ENCODE measurements at regions not wholly inside any gene's neighbourhood (a gene's known extent, or its start where the extent isn't known, plus 50 kb on each side); places are given as distances from the start of the nearest gene placed in this dataset.

GRCh38 chr7:125316466-125316865 lies 386.8 kb upstream of the POT1 start:
- H4K20me1 ChIP-seq (ENCODE audit: control insufficient read depth, extremely low read depth, insufficient read depth, low read length) = no peaks in the 10 kb centered on the region
- dilution Hi-C loops (cut with MboI; ENCODE audit: extremely low pct_ligation_motif_present, low sequenced_read_pairs) = no loop called here
- H3K36me3 ChIP-seq (ENCODE audit: control insufficient read depth in 2 of 2, extremely low read depth in 1 of 2, insufficient read depth in 2 of 2, low read length in 2 of 2) = no peaks in the 10 kb centered on the region
- no peaks in the 10 kb centered on the region for H3K9me1 ChIP-seq (ENCODE audit: control insufficient read depth, extremely low read depth, insufficient read depth, low read length)
- H3K9me3 ChIP-seq (ENCODE audit: control insufficient read depth, low read depth, low read length) = peaks cover 3% of the 10 kb centered on the region
- no peak for TF ChIP-seq EZH2 (IDR thresholded peaks at IDR 0.05; ENCODE audit: low read length)
- TF ChIP-seq CTCF (optimal IDR thresholded peaks at IDR 0.05 in 1 of 3, IDR thresholded peaks at IDR 0.05 in 1 of 3, conservative IDR thresholded peaks at IDR 0.05 in 1 of 3; ENCODE audit: extremely low read depth in 1 of 3, insufficient read depth in 2 of 3, low read length in 3 of 3) = peak; percentile 18 to 59 (median 59)
- no peak overlapping the region for H3K4me3 ChIP-seq (ENCODE audit: control insufficient read depth in 2 of 3, extremely low read depth in 1 of 3, insufficient read depth in 2 of 3, low read depth in 1 of 3, low read length in 3 of 3)
- H3K9ac ChIP-seq (ENCODE audit: control insufficient read depth, extremely low read depth, insufficient read depth, low read length) = no peak overlapping the region
- H3K27me3 ChIP-seq (ENCODE audit: control insufficient read depth, extremely low read depth, insufficient read depth, low read length) = no peaks in the 10 kb centered on the region
- H3K4me2 ChIP-seq (ENCODE audit: control insufficient read depth, extremely low read depth, insufficient read depth, low read depth, low read length) = no peak overlapping the region
- DNase-seq (ENCODE audit: low read depth, low spot score) (no peak), FAIRE-seq (no peak)
- H3K4me1 ChIP-seq (ENCODE audit: control insufficient read depth, extremely low read depth, insufficient read depth, low read length) = no peaks in the 10 kb centered on the region
- H3K27ac ChIP-seq (ENCODE audit: control insufficient read depth, insufficient read depth, low read length) = no peak overlapping the region
- H3K79me2 ChIP-seq (ENCODE audit: control insufficient read depth, insufficient read depth, low read length) = no peaks in the 10 kb centered on the region
- no peak overlapping the region for H2AFZ ChIP-seq (ENCODE audit: control insufficient read depth, low read length)

DNA sequence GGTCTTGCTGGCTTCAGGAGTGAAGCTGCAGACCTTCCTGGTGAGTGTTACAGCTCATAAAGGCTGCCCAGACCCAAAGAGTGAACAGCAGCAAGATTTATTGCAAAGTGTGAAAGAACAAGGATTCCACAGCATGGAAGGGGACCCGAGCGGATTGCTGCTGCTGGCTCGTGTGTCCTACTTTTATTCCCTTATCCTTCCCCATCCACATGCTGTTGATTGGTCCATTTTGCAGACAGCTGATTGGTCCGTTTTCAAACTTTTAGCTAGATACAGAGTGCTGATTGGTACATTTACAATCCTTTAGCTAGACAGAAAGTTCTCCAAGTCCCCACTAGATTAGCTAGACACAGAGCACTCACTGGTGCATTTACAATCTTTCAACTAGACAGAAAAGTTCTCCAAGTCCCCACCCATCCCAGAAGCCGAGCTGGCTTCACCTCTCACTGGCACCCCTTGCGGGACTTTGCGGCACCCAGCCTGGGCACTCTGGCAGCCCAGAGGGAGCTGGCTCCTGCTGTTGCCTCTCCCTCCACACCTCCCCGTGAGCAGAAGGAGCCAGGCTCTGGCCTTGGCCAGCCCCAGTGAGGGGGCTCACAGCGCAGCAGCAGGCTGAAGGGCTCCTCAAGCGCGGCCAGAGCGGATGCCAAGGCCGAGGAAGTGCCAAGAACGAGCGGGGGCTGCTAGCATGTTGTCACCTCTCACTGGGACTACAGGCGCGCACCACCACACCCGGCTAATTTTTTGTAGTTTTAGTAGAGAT lies 369.6 kb upstream of the POT1 start:
- Histone ChIP-seq H2AFZ (ENCODE audit: control insufficient read depth, low read length) (no peak overlapping the region), H3K36me3 (ENCODE audit: control insufficient read depth in 2 of 2, extremely low read depth in 1 of 2, insufficient read depth in 2 of 2, low read length in 2 of 2) (no peaks in the 10 kb centered on the region), H3K4me1 (ENCODE audit: control insufficient read depth, extremely low read depth, insufficient read depth, low read length) (no peaks in the 10 kb centered on the region), H3K79me2 (ENCODE audit: control insufficient read depth, insufficient read depth, low read length) (no peaks in the 10 kb centered on the region), H3K9ac (ENCODE audit: control insufficient read depth, extremely low read depth, insufficient read depth, low read length) (no peak overlapping the region), H3K4me3 (ENCODE audit: control insufficient read depth in 2 of 3, extremely low read depth in 1 of 3, insufficient read depth in 2 of 3, low read depth in 1 of 3, low read length in 3 of 3) (no peak overlapping the region), H3K4me2 (ENCODE audit: control insufficient read depth, extremely low read depth, insufficient read depth, low read depth, low read length) (no peak overlapping the region), H3K27ac (ENCODE audit: control insufficient read depth, insufficient read depth, low read length) (no peak overlapping the region), H3K9me1 (ENCODE audit: control insufficient read depth, extremely low read depth, insufficient read depth, low read length) (no peaks in the 10 kb centered on the region), H4K20me1 (ENCODE audit: control insufficient read depth, extremely low read depth, insufficient read depth, low read length) (no peaks in the 10 kb centered on the region), H3K27me3 (ENCODE audit: control insufficient read depth, extremely low read depth, insufficient read depth, low read length) (no peaks in the 10 kb centered on the region), H3K9me3 (ENCODE audit: control insufficient read depth, low read depth, low read length) (no peaks in the 10 kb centered on the region)
- FAIRE-seq = no peak
- TF ChIP-seq CTCF (optimal IDR thresholded peaks at IDR 0.05 in 1 of 3, IDR thresholded peaks at IDR 0.05 in 1 of 3, conservative IDR thresholded peaks at IDR 0.05 in 1 of 3; ENCODE audit: extremely low read depth in 1 of 3, insufficient read depth in 2 of 3, low read length in 3 of 3) = no peak
- no peak for TF ChIP-seq EZH2 (IDR thresholded peaks at IDR 0.05; ENCODE audit: low read length)
- dilution Hi-C loops (cut with MboI; ENCODE audit: extremely low pct_ligation_motif_present, low sequenced_read_pairs) = no loop called here
- DNase-seq (ENCODE audit: low read depth, low spot score) = no peak

Data from keratinocyte (primary cell).